GM13977 (cell line): ENCODE measurements at regions not wholly inside any gene's neighbourhood (a gene's known extent, or its start where the extent isn't known, plus 50 kb on each side); places are given as distances from the start of the nearest gene placed in this dataset.

Experiments
- DNase-seq: peaks from one replicate; pipeline ENCODE4 v3.0.0; 2012; ENCODE audit warnings: low spot score
- in situ Hi-C: fragments of 300-500 bp; cut with MboI; formaldehyde crosslinking; loops from one replicate; pipeline ENCODE4 v1.12.0; 2022; ENCODE audit warnings: low sequenced_read_pairs, low pct_unique_long_range_greater_than_20kb, mixed read lengths, inconsistent platforms; ENCODE audit not compliant: unreplicated experiment
- TF ChIP-seq, protein P1 (sequence below): IDR thresholded peaks from 2 replicates; pipeline ENCODE4 v1.5.1; 2012; ENCODE audit warnings: mild to moderate bottlenecking, control low read depth; ENCODE audit not compliant: insufficient read depth; ENCODE audit errors: extremely low read depth, missing control alignments

DNA sequence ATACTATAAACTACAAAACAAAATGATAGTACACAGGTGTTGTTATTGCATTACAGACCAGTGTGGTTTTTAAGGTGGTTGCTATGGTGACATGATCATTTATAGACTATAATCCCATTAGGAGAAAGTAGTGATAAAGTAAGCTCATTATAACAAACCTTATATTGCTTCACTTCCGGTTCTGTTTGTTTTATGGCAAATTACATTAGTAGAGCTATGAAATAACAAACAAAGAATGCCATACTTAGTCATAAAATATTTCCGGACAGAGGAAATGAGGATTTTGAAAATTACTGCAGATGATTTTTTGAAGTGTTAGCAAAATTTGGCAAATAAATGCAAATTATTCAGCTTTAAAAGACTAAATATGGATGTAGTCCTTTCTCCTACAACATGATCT is 640.4 kb upstream of the ARPP21 start:
- no peak for DNase-seq
- in situ Hi-C loops, result no loop called here
- TF ChIP-seq, protein P1, sequence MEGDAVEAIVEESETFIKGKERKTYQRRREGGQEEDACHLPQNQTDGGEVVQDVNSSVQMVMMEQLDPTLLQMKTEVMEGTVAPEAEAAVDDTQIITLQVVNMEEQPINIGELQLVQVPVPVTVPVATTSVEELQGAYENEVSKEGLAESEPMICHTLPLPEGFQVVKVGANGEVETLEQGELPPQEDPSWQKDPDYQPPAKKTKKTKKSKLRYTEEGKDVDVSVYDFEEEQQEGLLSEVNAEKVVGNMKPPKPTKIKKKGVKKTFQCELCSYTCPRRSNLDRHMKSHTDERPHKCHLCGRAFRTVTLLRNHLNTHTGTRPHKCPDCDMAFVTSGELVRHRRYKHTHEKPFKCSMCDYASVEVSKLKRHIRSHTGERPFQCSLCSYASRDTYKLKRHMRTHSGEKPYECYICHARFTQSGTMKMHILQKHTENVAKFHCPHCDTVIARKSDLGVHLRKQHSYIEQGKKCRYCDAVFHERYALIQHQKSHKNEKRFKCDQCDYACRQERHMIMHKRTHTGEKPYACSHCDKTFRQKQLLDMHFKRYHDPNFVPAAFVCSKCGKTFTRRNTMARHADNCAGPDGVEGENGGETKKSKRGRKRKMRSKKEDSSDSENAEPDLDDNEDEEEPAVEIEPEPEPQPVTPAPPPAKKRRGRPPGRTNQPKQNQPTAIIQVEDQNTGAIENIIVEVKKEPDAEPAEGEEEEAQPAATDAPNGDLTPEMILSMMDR, result no peak

DNA sequence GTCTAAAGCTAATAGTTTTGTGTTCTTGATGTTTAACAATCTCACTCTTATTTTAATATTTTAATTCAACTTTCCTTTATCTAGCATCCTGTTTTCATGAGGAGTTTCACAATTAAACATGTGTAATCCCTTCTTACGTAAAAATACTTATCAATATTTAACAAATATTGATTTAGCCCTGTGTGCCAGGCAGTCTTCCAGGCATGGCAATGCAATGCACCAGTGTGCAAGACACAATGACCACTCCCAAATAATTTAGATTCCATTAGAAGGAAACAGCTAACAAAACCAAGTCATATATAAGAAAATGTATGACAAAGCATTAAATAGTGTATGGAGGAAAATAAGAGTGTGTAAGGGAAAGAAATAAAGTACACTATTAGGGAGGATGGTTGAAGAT is 627.1 kb upstream of the ARPP21 start:
- DNase-seq, result no peak
- TF ChIP-seq, protein P1, result no peak
- in situ Hi-C loops, result no loop called here

DNA sequence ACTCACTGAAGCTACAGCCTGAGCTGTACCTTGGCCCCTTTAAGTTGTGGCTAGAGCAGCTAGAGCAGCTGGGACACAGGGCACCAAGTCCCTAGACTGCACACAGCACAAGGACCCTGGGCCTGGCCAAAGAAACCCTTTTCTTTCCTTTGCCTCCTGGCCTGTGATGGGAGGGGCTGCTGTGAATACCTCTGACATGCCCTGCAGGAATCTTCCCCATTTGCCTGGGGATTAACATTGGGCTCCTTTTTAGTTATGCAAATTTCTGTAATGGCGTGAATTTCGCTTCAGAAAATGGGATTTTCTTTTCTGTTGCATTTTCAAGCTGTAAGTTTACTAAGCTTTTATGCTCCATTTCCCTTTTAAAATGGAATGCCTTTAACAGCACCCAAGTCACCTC is 611.2 kb upstream of the ARPP21 start:
- TF ChIP-seq, protein P1, result no peak
- no peak for DNase-seq
- in situ Hi-C loops, result no loop called here

DNA sequence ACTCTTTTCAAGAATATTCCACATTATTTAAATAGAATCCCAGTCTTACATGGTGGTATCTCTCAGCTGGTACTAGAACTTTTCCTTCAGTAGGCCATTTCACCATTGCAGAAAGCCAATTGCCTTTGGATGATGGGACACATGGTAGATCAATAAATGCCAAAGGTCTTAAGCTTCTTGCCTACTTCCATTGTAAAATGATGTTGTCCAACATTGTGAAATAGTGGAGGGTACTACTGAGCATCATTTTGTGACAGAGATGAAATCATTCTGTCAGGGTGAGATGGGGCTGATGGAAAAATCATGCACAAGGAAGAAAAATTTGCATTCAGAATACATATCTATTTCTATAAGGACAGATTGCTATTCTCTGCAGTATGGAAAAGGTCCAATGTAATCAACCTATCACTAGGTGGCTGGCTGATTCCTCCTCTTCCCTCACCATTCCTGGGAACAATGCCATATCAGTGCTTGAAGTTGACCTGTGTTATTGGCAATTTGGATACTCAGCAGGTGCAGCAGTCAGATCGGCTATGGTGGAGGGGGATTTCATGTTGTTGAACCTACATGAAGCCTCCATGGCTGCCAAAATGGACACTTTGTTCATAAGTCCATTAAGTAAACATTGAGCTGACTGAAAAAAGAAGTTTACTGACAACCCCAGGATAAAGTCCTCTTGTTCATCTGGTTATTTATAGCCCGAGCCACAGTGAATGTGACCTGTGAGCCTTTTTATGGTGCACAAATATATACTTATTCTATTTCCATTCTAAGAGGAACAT is 596.9 kb upstream of the ARPP21 start:
- in situ Hi-C loops, result no loop called here
- no peak for DNase-seq
- TF ChIP-seq, protein P1, result no peak

DNA sequence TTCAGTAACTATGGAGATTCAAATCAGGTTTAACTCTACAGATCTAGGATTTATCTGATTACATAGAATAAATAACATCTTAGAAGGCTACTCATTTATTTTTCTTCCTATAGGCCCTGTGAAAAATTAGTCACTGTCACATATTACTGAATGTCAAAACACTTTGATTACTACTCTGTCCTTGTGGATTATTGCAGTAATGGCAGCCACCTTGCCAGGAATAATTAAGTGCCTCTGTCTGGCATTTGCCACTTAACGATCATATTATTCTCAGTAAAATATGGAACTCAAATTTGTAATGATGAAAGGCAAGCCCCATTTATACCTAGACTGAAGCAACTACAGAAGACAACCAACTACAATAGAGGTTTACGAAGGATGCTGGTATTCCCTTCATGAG is 596.3 kb upstream of the ARPP21 start:
- no peak for DNase-seq
- in situ Hi-C loops, result no loop called here
- TF ChIP-seq, protein P1, result no peak

DNA sequence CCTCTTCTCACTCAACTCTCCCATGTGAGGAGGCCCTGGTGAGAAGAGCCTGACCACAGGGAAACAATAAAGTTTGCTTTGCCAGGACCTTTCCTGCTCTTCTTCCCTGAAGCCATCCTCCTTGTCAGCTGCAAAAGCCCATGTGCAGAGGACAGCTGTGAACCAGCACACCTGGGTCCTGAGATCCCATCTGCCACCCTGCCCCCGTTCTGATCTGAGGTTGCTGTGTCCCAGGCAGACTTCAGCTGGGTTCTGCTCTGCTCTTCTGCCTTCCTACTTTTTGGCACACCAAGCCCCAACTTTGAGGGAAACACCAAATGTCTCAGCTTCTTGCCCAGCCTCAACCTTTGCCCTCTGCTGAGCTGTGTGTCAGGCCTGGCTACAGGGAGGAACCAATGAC is 595.1 kb upstream of the ARPP21 start:
- TF ChIP-seq, protein P1, result no peak
- in situ Hi-C loops, result no loop called here
- no peak for DNase-seq
